H9 (cell line): ENCODE measurements at regions not wholly inside any gene's neighbourhood (a gene's known extent, or its start where the extent isn't known, plus 50 kb on each side); places are given as distances from the start of the nearest gene placed in this dataset.

Experiments used
- DNase-seq: peaks from one replicate; pipeline ENCODE4 v3.0.0-alpha.2; 2017
- H2AFZ ChIP-seq: one replicate; pipeline ENCODE4 v1.6.1; 2013; ENCODE audit warnings: mild to moderate bottlenecking, low read length, control low read depth, moderate library complexity
- H2AK5ac ChIP-seq: 2 replicates; pipeline ENCODE4 v1.6.1; 2013; ENCODE audit warnings: low read length, control low read depth, mixed read lengths; ENCODE audit not compliant: insufficient read length
- H2BK120ac ChIP-seq: one replicate; pipeline ENCODE4 v1.6.1; 2013; ENCODE audit warnings: low read depth, mild to moderate bottlenecking, low read length, control low read depth, inconsistent platforms; ENCODE audit not compliant: poor library complexity, severe bottlenecking
- H2BK12ac ChIP-seq: 2 replicates; pipeline ENCODE4 v1.6.1; 2013; ENCODE audit warnings: low read length, control low read depth, mixed read lengths, low read depth; ENCODE audit not compliant: insufficient read length
- H2BK15ac ChIP-seq: 2 replicates; pipeline ENCODE4 v1.6.1; 2013; ENCODE audit warnings: low read depth, low read length, control low read depth
- H2BK20ac ChIP-seq: one replicate; pipeline ENCODE4 v1.6.1; 2013; ENCODE audit warnings: low read depth, mild to moderate bottlenecking, low read length, control low read depth, inconsistent platforms; ENCODE audit not compliant: poor library complexity, severe bottlenecking
- H2BK5ac ChIP-seq: 2 replicates; pipeline ENCODE4 v1.6.1; 2013; ENCODE audit warnings: low read length, control low read depth, mixed read lengths; ENCODE audit not compliant: insufficient read length
- H3K14ac ChIP-seq: 2 replicates; pipeline ENCODE4 v1.6.1; 2013; ENCODE audit warnings: low read length, control low read depth; ENCODE audit not compliant: insufficient read depth
- H3K18ac ChIP-seq: 2 replicates; pipeline ENCODE4 v1.6.1; 2013; ENCODE audit warnings: low read depth, mild to moderate bottlenecking, mixed read lengths, low read length, control low read depth; ENCODE audit not compliant: insufficient read length
- H3K23ac ChIP-seq: 2 replicates; pipeline ENCODE4 v1.6.1; 2013; ENCODE audit warnings: low read length, control low read depth, mixed read lengths, low read depth; ENCODE audit not compliant: insufficient read length
- H3K23me2 ChIP-seq: 2 replicates; pipeline ENCODE4 v1.6.1; 2013; ENCODE audit warnings: low read depth, mild to moderate bottlenecking, mixed read lengths, low read length, control low read depth; ENCODE audit not compliant: insufficient read length, poor library complexity, severe bottlenecking
- H3K27ac ChIP-seq: 2 replicates; pipeline ENCODE4 v1.5.1; 2013; ENCODE audit warnings: low read length, control low read depth, mixed read lengths, low read depth; ENCODE audit not compliant: insufficient read length
- H3K27me3 ChIP-seq: 2 replicates; pipeline ENCODE4 v1.6.1; 2013; ENCODE audit warnings: low read length, control low read depth, inconsistent platforms; ENCODE audit not compliant: insufficient read depth
- H3K4ac ChIP-seq: 2 replicates; pipeline ENCODE4 v1.6.1; 2013; ENCODE audit warnings: low read depth, mild to moderate bottlenecking, control low read depth, inconsistent platforms, low read length, moderate library complexity
- H3K4me1 ChIP-seq: 2 replicates; pipeline ENCODE4 v1.6.1; 2013; ENCODE audit warnings: low read length, control low read depth, inconsistent platforms; ENCODE audit not compliant: insufficient read depth
- H3K4me2 ChIP-seq: 2 replicates; pipeline ENCODE4 v1.6.1; 2013; ENCODE audit warnings: low read length, control low read depth, mixed read lengths; ENCODE audit not compliant: insufficient read length, insufficient read depth
- H3K56ac ChIP-seq: 2 replicates; pipeline ENCODE4 v1.6.1; 2013; ENCODE audit warnings: low read depth, mild to moderate bottlenecking, mixed read lengths, low read length, control low read depth; ENCODE audit not compliant: insufficient read length
- H3K79me1 ChIP-seq: 2 replicates; pipeline ENCODE4 v1.6.1; 2013; ENCODE audit warnings: low read depth, mild to moderate bottlenecking, moderate library complexity, low read length, control low read depth, inconsistent platforms; ENCODE audit not compliant: insufficient read depth, poor library complexity, severe bottlenecking
- H3K79me2 ChIP-seq: 2 replicates; pipeline ENCODE4 v1.6.1; 2013; ENCODE audit warnings: low read length, control low read depth, inconsistent platforms; ENCODE audit not compliant: insufficient read depth
- H3K9ac ChIP-seq: 2 replicates; pipeline ENCODE4 v1.6.1; 2013; ENCODE audit warnings: low read length, control low read depth, mixed read lengths; ENCODE audit not compliant: insufficient read length; ENCODE audit errors: extremely low read depth
- H3K9me3 ChIP-seq: one replicate; pipeline ENCODE4 v1.6.1; 2013; ENCODE audit warnings: low read depth, low read length, inconsistent platforms; ENCODE audit not compliant: control insufficient read depth
- H3T11ph ChIP-seq: one replicate; pipeline ENCODE4 v1.6.1; 2013; ENCODE audit warnings: mild to moderate bottlenecking, low read length, control low read depth, inconsistent platforms
- H4K20me1 ChIP-seq: one replicate; pipeline ENCODE4 v1.6.1; 2013; ENCODE audit not compliant: control insufficient read depth, insufficient read length, insufficient read depth
- H4K5ac ChIP-seq: 2 replicates; pipeline ENCODE4 v1.6.1; 2013; ENCODE audit warnings: low read depth, mild to moderate bottlenecking, mixed read lengths, low read length, control low read depth; ENCODE audit not compliant: insufficient read length
- H4K8ac ChIP-seq: replicated peaks from 2 replicates; pipeline ENCODE4 v1.6.1; 2013; ENCODE audit warnings: low read length, control low read depth, mixed read lengths, low read depth; ENCODE audit not compliant: insufficient read length
- H4K91ac ChIP-seq: 2 replicates; pipeline ENCODE4 v1.6.1; 2013; ENCODE audit warnings: low read depth, mild to moderate bottlenecking, moderate library complexity, mixed read lengths, low read length, control low read depth; ENCODE audit not compliant: insufficient read length
- H3K27ac Mint-ChIP-seq, 3 experiments: 2 replicates in 2 of 3; 3 replicates in 1 of 3; pipeline ENCODE4 v1.8.0; 2020 to 2021; ENCODE audit warnings: mixed read lengths in 3 of 3, mild to moderate bottlenecking in 1 of 3, moderate library complexity in 1 of 3
- H3K27me3 Mint-ChIP-seq: 2 replicates; pipeline ENCODE4 v1.8.0; 2021; ENCODE audit warnings: low read depth, mild to moderate bottlenecking, moderate library complexity, mixed read lengths
- H3K36me3 Mint-ChIP-seq, 3 experiments: 2 replicates in 2 of 3; 3 replicates in 1 of 3; pipeline ENCODE4 v1.8.0; 2020 to 2021; ENCODE audit warnings: low read depth in 3 of 3, mixed read lengths in 3 of 3; ENCODE audit not compliant: insufficient read depth in 1 of 3
- H3K4me1 Mint-ChIP-seq, 2 experiments: 2 replicates each; pipeline ENCODE4 v1.8.0; 2020; ENCODE audit warnings: mixed read lengths in 2 of 2
- H3K4me3 Mint-ChIP-seq, 2 experiments: 2 replicates in 1 of 2; 3 replicates in 1 of 2; pipeline ENCODE4 v1.8.0; 2020 to 2021; ENCODE audit warnings: mild to moderate bottlenecking in 2 of 2, mixed read lengths in 2 of 2, moderate library complexity in 1 of 2
- H3K9me3 Mint-ChIP-seq, 2 experiments: 2 replicates in 1 of 2; 3 replicates in 1 of 2; pipeline ENCODE4 v1.8.0; 2020; ENCODE audit warnings: mild to moderate bottlenecking in 2 of 2, mixed read lengths in 2 of 2, moderate library complexity in 1 of 2
- CTCF ChIP-seq: fragments of 200-600 bp; sonication (generic); conservative IDR thresholded peaks from 3 replicates; pipeline ENCODE4 v1.8.0; 2021; ENCODE audit warnings: antibody characterized with exemption, mild to moderate bottlenecking
- WGBS: extraction: QIAGEN DNeasy Blood & Tissue Kit; methylation state at CpG from one replicate; pipeline ENCODE4 v1.1.7; 2013; ENCODE audit warnings: missing lambda C conversion rate, low lambda C conversion rate, mixed read lengths; ENCODE audit not compliant: insufficient read length; ENCODE audit errors: extremely low coverage; 5-methylcytosine and 5-hydroxymethylcytosine counted together

GRCh38 chr7:94289071-94289470 is 105.6 kb upstream of the COL1A2 start:
- Mint-ChIP-seq H3K4me3 (no peak overlapping the region), H3K4me1 (peaks cover 2 to 5% of the 10 kb centered on the region in 2 experiments), H3K36me3 (no peaks in the 10 kb centered on the region), H3K27ac (no peak overlapping the region), H3K27me3 (no peaks in the 10 kb centered on the region; the same call in 1 of the 2 replicates), H3K9me3 (no peaks in the 10 kb centered on the region)
- no peak overlapping the region for H3K23ac ChIP-seq
- peak; percentile 84 for DNase-seq
- no peak overlapping the region for H3K4ac ChIP-seq
- no peaks in the 10 kb centered on the region for H4K20me1 ChIP-seq
- H4K8ac ChIP-seq, result no peak overlapping the region
- no peak overlapping the region for H3K18ac ChIP-seq
- H2BK15ac ChIP-seq, result no peak overlapping the region
- no peak overlapping the region for H2BK5ac ChIP-seq
- H3K27me3 ChIP-seq, result no peaks in the 10 kb centered on the region
- H3K9me3 ChIP-seq, result no peaks in the 10 kb centered on the region
- H4K91ac ChIP-seq, result no peak overlapping the region
- no peak overlapping the region for H3K14ac ChIP-seq
- no peaks in the 10 kb centered on the region for H3K79me1 ChIP-seq
- H3K4me2 ChIP-seq, result no peak overlapping the region
- no peak overlapping the region for H2BK120ac ChIP-seq
- H3T11ph ChIP-seq, result no peak overlapping the region
- no peaks in the 10 kb centered on the region for H3K4me1 ChIP-seq
- no peak overlapping the region for H4K5ac ChIP-seq
- H3K9ac ChIP-seq, result no peak overlapping the region
- H3K79me2 ChIP-seq, result no peaks in the 10 kb centered on the region
- H2AK5ac ChIP-seq, result no peak overlapping the region
- TF ChIP-seq CTCF, result peak; percentile 99
- H3K27ac ChIP-seq, result no peak overlapping the region
- no peak overlapping the region for H2AFZ ChIP-seq
- H2BK20ac ChIP-seq, result no peak overlapping the region
- no peak overlapping the region for H3K56ac ChIP-seq
- no peak overlapping the region for H2BK12ac ChIP-seq
- H3K23me2 ChIP-seq, result no peaks in the 10 kb centered on the region
- no CpG with 5 or more reads among the region's 1 CpG for WGBS
